HG03342 (cell line): ENCODE measurements at regions not wholly inside any gene's neighbourhood (a gene's known extent, or its start where the extent isn't known, plus 50 kb on each side); places are given as distances from the start of the nearest gene placed in this dataset.
"Not testable (repeated sequence)": the region's sequence is repeated elsewhere in the genome, so short reads cannot be mapped to it uniquely, and the experiment has no call there.

ENCODE experiments used
- ATAC-seq: cut with Tn5 transposase; IDR thresholded peaks from one replicate; pipeline ENCODE4 v1.9.1; 2021; ENCODE audit warnings: mild to moderate bottlenecking, moderate library complexity; ENCODE audit not compliant: unreplicated experiment

GRCh38 chr20:51131811-51132210, 108.9 kb upstream of the KCNG1 start:
- ATAC-seq = no peak

GRCh38 chr20:51129147-51129776, 106.4 kb upstream of the KCNG1 start:
- ATAC-seq = no peak

GRCh38 chr20:51128198-51128597, 105.3 kb upstream of the KCNG1 start:
- no peak for ATAC-seq

DNA sequence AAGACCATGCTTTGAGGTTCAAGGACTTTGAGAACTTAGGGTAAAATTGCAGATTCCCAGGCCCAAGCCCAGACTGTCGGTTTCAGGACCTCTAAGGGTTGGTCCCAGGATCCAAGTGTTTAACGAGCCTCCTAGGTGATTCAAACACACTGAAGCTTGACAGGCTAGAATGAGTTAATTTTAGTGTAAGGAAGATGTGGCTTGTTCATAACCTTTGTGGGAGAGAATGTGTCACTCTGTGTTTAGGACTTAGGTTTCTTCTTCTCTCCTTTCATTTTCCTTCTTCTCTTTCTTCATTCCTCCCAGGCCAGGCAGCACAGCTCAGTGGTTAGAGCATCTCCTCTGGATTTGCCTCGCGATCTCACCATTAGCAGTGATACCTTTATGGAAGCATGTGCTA, 104.8 kb upstream of the KCNG1 start:
- no peak for ATAC-seq

- ATAC-seq = no peak
Observed at GRCh38 chr20:51126337-51126736, 103.4 kb upstream of the KCNG1 start.

DNA sequence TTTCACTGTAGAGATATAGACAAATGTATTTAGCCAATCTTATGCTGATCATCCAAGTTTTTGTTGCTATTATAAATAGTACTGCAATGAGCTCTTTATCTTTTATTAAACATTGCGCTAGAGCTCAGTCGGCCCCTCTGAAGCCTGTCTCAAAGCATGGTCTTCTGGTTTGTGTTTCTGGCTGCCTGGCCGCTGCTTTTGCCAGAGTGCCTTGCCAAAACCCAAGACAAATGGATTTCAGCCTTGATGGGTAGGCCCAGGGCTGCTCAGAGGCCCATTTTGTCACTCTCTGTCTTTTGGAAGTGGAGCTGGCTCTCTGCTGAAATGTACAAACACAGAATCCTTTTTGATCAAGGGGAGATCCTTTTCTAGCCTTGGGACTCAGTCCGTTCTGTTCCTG, 102.9 kb upstream of the KCNG1 start:
- ATAC-seq = no peak

DNA sequence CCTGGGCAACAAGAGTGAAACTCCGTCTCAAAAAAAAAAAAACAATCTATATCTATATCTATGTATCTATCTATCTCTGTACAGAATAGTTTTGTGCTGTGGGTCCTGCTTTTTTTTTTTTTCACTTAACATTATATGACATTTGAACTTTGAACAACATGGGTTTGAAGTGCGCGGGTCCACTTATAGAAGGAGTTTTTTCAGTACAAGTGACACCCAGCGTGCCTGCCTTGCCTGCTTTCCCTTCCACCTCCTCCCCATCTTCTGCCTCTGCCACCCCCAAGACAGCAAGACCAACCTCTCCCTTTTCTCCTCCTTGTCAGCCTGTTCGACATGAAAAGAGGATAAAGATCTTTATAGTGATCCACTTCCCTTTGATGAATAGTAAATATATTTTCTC, 102.2 kb upstream of the KCNG1 start:
- ATAC-seq = no peak

GRCh38 chr20:51123887-51124286, 101.0 kb upstream of the KCNG1 start:
- ATAC-seq = not testable (repeated sequence)

DNA sequence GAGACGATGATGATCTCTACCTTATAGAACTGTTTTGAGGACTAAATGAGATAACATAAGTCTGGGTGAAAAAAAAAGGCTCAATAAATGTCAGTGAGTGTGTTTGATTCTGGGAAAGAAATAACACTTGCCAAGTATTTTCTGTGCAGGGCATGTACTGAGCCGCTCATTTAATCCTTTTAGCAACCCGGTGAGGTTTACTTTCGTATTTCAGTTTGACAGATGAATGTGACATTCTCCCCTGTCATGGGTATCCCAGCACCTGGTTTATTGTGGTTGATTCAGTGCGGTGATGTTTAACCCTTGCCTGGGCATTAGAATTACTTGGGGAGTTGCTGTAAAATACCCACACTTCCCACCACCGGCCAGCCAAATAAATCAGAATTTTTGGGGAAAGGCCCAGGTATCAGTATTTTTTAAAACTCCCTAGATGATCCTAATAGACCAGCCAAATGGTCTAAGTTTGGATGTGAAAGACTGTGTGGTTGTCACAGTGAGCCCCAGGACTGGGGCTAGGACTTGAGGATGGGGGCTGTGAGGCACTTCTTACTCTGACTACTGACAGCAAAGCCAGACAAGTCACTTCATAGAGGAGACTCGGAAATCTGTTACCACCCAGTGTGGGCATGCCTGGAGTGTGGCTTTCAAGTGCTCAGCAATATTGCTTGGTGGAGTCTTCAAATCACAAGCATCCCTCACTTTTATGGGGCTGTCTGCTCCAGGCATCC, 100.2 kb upstream of the KCNG1 start:
- no peak for ATAC-seq

DNA sequence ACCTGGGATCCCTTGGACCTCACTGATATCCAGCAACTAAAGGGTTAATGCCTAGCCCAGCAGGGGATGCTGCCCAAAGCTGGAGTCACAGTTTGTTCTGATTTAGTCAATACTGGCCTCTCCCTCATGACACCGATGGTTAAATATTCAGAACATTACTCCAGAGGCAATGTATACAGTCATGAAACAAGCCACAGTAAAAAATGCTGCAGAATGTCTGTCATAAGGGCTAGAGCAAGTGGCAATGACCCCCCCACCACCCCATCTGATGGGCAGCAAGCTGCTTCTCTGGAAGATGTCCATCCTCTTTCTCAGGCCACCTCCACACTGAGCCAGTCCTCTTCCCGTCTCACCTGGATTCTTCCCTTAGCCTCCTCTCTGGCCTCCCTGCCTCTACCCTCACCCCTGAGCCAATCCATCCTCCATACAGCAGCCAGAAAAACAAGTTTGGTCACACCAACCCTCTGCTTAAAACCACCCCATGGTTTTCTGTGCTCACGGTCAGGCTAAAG, 99.0 kb upstream of the KCNG1 start:
- ATAC-seq = no peak

DNA sequence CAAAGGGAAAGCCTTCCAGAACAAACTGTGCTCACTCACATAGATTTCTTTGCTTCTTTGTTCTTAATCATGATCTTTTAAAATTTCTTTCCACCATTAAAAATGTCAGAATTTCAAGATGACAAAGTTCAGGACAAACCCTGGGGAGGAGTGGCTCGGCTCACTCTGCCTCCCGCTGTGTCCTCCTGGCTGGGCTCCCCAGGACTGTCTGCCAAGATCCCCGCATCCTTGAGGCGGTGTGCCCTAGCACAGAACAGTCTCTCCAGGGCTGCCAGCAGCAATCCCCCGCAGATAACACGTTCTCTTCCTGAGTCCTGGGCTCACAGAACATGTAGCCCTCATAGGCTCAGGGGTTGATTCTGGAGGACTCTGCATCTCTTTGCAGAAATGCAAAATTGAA, 98.4 kb upstream of the KCNG1 start:
- no peak for ATAC-seq

DNA sequence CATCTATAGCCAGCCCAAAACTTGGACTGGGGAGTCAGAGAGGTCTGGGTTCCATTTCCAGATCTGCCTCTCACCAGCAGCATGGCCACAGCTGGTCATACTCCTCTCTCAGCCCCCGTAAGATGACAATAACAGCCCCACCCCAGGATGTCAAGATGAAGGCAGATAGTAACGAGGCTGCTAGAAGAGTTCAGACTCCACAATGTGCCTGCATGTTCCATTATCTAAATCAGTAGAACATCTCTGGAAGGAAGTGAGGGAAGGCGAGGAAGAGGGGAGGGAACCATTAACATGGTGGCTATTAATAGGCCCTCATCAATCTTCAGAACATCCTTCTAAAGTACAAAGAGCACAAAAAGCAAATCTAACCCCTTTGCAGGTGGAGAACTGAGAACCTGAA, 98.0 kb upstream of the KCNG1 start:
- ATAC-seq = no peak

DNA sequence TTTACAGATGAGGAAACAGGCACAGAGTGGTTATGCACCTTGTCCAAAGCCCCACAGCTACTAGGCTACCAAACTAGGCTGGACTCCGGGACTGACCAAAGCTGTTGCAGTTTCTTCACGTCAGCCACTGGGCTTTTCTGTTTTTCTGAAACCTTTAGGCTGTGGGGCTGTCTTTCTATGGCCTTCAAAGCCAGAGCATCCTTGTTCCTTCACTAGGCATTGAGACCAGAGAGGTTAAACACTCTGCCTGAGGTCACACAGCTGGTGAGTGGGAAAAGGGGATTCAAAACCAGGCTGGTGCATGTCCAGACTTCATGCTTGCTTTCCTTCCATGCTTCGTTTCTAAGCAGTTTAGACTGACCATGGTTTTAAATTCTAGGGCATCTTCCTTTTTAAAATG, 97.5 kb upstream of the KCNG1 start:
- no peak for ATAC-seq

- ATAC-seq = no peak
Observed at GRCh38 chr20:51119914-51120313, 97.0 kb upstream of the KCNG1 start.

- ATAC-seq = no peak
Observed at GRCh38 chr20:51118985-51119527, 96.1 kb upstream of the KCNG1 start.

GRCh38 chr20:51118216-51118615, 95.3 kb upstream of the KCNG1 start:
- no peak for ATAC-seq

DNA sequence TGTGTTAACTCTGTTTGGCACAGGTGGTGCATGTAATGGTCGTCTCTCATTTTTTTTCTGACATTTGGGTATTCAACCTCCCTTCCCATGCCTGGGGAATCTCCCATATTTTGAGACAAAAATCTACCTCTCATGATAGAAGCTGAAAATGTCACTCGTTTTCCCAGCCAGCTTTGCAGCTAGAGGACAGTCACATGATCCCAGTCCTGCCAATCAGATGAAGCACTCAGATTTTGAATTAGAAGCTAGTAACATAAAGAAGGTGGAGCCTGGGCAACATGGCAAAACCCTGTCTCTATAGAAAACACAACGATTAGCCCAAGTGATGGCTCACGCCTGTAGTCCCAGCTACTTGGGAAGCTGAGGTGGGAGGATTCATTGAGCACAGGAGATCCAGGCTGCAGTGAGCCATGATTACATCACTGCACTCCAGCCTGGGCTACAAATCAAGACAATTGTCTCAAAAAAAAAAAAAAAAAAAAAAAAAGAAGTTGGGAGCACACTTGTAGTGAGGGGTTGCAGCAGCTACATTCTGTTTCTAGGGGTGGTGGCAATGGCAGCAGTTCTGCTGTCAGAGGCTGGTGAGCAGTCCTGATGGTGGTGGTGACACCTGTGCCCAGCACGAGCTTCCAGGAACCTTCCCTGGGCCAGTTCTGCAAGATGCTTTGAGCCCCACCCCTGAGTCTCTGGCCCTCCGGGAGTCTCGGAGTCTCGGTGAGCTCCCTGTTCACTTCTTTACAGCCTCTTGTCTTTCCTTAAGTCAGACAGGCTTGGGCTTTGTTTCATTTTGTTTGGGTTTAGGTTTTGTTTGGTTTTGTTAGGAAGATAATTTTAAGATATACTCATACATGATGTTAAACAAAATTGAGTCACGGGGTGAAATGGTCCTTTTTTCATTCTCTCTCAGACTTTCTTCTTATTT, 94.1 kb upstream of the KCNG1 start:
- ATAC-seq = no peak

- no peak for ATAC-seq
Observed at GRCh38 chr20:51111290-51111689, 88.4 kb upstream of the KCNG1 start.

GRCh38 chr20:51108638-51109363, 85.9 kb upstream of the KCNG1 start:
- ATAC-seq = no peak

- no peak for ATAC-seq
Observed at GRCh38 chr20:51106011-51106410, 83.1 kb upstream of the KCNG1 start.
